Inflammatory macrophage treated with lipopolysaccharide for 1 hour (primary cell): ENCODE measurements at regions not wholly inside any gene's neighbourhood (a gene's known extent, or its start where the extent isn't known, plus 50 kb on each side); places are given as distances from the start of the nearest gene placed in this dataset.
"Not testable (repeated sequence)": the region's sequence is repeated elsewhere in the genome, so short reads cannot be mapped to it uniquely, and the experiment has no call there.

Experiments
- DNase-seq, 2 donors: peaks; one replicate each; pipeline ENCODE4 v3.0.0-alpha.2; 2020 to 2022

DNA sequence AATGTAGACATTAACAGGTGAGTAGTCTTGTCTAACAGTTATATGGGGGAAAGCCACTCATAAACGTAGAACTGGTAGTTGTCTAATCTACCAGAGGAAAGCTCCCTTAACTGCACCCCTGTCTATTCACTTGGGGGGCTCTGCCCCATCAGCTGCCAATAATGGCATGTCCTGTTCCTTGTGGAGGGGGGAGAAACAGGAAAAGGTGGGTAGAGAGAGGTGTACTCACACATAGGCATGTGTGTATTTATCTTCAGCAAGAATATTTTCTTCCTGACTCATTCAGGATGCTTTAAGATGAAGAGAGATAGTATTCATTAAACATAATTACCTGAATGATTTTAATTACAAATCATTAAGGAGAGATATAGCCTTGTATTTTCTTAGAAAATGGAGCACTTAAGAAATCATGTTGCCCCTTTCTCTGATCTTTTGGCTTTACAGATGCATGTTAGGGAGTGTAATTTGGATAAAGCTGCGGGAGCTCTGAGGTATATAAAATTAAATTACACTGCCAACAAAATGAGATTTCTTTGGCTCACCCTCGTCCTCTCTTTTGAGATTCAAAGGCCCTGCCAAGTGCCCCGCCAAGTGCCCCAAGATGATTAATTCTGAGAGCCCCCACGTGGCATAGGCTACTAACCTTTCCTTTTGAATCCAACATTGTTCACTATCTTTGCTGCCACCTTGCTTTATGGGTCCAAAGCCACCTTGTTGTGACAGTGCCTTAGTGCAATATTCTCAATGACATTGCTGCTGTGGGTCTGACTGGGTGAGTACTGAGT lies 286.3 kb upstream of the LYPLAL1 start:
- no peak for DNase-seq

- no peak for DNase-seq
Measured at GRCh38 chr1:218890451-218890850, 283.2 kb upstream of the LYPLAL1 start.

DNA sequence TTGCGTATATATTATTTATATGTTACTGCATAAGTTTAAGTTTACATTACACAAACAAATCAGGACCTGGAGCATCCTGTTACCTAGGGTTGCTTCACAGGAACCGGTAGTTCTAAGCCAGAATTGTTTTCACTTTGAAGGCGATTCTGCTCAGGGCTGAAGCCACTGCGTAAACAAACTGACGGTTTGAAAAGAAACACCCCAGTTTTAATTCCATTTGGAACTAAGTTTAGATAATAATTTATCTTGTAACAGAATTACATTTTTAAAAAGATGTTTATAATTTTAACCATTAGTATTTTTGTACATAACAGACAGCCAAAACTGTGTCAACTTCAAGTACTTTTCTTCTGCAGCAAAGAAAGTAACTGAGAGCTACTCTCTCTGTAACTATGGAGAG lies 282.1 kb upstream of the LYPLAL1 start:
- DNase-seq, result no peak

DNA sequence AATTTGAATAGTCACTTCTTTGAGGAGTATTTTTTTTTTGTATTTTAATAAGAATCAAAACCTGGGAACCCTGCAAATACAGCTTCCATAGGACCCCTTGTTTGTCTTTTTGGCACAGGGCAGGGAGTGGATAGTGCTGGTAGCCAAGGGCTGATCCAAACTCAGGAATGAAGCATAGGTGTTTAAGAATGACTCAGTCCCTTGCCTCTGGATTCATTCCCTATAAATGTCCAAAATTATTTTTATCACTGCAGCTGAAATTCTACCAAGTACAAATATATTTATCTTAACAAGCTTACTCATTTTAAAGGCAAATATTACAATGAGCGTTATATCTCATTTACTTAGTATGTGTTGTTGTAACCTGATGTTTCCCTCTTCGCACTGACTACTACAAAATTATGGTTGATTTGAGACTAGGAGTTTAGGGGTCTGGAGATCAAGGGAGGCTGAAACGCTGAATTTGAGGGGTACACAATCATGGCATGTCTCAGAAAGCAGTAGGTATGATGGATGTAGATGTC lies 278.6 kb upstream of the LYPLAL1 start:
- DNase-seq, result no peak

DNA sequence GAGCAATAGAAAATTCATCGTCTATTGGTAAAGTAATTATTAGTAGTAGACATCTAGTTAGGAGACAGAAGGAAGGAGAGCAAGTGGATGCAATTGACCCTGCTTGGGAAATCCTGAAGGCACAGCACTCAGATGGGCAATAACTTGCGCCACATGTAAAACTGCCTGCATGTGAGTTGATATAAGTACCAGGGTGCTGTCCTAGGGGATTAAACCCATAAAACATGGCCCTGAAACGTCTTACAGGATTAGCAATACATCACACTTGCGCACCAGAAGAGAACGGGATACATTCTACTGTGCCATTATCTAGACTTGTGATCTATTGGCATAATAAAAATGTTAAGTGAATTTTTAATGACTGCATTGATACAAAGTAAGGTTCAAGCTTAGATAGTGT lies 277.5 kb upstream of the LYPLAL1 start:
- no peak for DNase-seq

- DNase-seq, result no peak
Measured at GRCh38 chr1:218898921-218899320, 274.8 kb upstream of the LYPLAL1 start.

GRCh38 chr1:218900615-218901014 lies 273.1 kb upstream of the LYPLAL1 start:
- DNase-seq, result no peak

GRCh38 chr1:218904416-218904815 lies 269.3 kb upstream of the LYPLAL1 start:
- DNase-seq, result no peak

GRCh38 chr1:218916720-218917119 lies 257.0 kb upstream of the LYPLAL1 start:
- DNase-seq, result no peak

GRCh38 chr1:218917656-218918055 lies 256.0 kb upstream of the LYPLAL1 start:
- no peak for DNase-seq

DNA sequence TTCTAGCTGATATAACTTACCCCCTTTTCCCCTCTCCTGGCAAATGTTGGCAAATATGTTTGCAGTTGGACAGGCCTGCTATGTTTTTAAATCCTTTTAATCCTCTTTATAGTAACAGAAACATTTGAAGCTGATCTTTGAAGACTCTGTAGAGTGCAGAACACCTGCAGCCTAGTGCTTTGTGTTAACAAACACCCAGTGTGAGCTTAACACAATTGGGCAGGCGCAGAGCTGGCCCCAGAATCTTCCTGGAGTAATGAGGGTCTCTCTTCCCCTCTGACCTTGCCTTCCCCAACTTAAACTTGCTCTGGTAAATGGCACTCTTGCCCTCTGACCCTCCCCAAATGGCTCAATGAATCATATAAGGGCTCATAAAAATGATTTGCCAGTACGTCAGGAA lies 247.9 kb upstream of the LYPLAL1 start:
- no peak for DNase-seq

- no peak for DNase-seq
Measured at GRCh38 chr1:218926631-218927030, 247.0 kb upstream of the LYPLAL1 start.

GRCh38 chr1:218930000-218930399 lies 243.7 kb upstream of the LYPLAL1 start:
- DNase-seq, result no peak

DNA sequence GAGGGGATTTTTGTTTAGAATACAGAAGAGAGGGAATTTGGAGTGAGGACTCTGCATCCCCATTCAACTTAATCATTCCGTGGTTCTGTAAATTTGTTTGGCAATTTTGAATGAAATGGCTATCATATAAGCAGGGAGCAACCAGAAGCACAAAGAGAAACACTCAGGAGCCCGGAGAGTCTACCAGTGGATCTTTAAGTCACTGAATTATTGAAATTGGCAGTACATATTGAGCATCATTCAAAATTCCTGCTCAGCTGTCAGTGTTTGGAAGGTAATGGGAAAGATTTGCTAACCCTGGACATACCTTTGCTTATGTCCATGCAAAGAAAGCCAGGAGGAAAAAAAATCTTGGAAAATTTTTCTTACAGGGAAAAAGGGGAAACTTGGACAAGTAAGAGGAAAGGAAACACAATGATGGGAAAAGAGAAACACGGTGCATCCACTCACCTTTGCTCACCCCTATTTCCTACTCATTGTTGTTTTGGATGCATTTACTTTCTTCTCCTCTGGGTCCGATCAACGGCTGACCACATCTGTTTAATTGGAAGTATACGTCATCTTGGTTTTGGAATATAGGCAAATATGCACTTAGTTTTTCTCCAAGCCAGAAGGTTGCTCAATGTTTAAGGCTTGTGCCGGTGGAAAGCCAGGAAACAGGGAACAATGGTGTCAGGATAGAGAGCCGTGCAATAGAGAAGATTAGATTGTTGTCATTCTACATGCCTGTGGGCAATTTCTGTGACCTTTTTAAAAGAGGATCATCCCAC lies 243.0 kb upstream of the LYPLAL1 start:
- DNase-seq, result no peak

- no peak for DNase-seq
Measured at GRCh38 chr1:218931324-218931723, 242.4 kb upstream of the LYPLAL1 start.

- DNase-seq, result no peak
Measured at GRCh38 chr1:218933513-218933912, 240.2 kb upstream of the LYPLAL1 start.

GRCh38 chr1:218935408-218935807 lies 238.3 kb upstream of the LYPLAL1 start:
- DNase-seq, result not testable (repeated sequence)

- no peak for DNase-seq
Measured at GRCh38 chr1:218938259-218938658, 235.4 kb upstream of the LYPLAL1 start.

- DNase-seq, result no peak
Measured at GRCh38 chr1:218939095-218939494, 234.6 kb upstream of the LYPLAL1 start.

GRCh38 chr1:218942431-218942830 lies 231.2 kb upstream of the LYPLAL1 start:
- no peak for DNase-seq

DNA sequence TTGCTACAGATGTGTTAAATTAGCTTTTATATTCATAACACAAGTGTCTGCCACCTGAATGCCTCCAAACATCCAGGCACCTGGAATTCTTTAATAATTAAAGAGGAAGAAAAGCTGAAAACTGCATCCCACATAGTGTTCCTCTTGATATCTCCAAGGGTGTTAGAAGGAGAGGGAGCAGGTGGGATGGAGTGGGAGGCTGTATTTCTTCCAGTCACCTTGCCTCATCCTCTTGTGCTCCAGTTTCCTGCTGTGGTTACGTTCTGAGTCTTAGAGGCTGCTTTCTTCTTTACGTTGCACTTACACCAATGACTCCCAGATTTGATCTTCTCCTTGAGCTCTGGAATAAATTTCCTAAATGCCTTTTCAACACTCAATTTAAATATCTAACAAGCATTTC lies 230.3 kb upstream of the LYPLAL1 start:
- DNase-seq, result no peak

DNA sequence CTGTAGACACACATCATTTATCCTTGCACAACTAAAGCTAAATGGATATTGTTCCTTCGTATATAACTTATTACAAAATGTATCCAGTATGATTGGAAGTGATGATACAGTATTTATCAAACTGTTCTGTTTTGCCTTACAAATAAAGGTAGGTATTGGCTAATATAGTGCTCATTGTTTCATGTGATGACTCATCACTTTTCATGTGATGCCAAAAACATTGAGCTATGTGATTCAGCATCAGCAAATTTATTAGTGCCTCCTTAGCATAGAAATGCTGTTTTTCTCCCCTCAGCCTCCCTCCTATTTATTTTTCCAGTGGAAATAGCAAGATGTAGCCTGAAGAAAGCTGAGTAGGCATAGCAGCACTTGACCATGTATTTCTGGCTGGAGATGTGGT lies 228.6 kb upstream of the LYPLAL1 start:
- DNase-seq, result no peak

GRCh38 chr1:218946147-218946546 lies 227.5 kb upstream of the LYPLAL1 start:
- DNase-seq, result no peak

GRCh38 chr1:218948446-218948845 lies 225.2 kb upstream of the LYPLAL1 start:
- no peak for DNase-seq
